ENCODE measurements at regions not wholly inside any gene's neighbourhood (a gene's known extent, or its start where the extent isn't known, plus 50 kb on each side); places are given as distances from the start of the nearest gene placed in this dataset.
"Not testable (repeated sequence)": the region's sequence is repeated elsewhere in the genome, so short reads cannot be mapped to it uniquely, and the experiment has no call there.

GRCh38 chr3:27805282-27805681 is 83.2 kb upstream of the EOMES start:
- WGBS (ENCODE audit: insufficient coverage): 100% methylated on average over 1 of the region's 2 CpGs
- Histone ChIP-seq H3K36me3 (replicated peaks in 1 of 2; ENCODE audit: control insufficient read depth in 1 of 2, insufficient read depth in 2 of 2, low read length in 2 of 2) (no peaks in the 10 kb centered on the region), H3K4me3 (replicated peaks in 1 of 3; ENCODE audit: low read depth in 2 of 3, low read length in 3 of 3) (no peak overlapping the region), H3K9ac (ENCODE audit: insufficient read depth, low read length, poor library complexity, severe bottlenecking) (no peak overlapping the region), H3K9me3 (replicated peaks in 1 of 2; ENCODE audit: control insufficient read depth in 1 of 2, insufficient read depth in 1 of 2, low read length in 2 of 2) (no peaks in the 10 kb centered on the region), H3K27me3 (ENCODE audit: control insufficient read depth in 2 of 2, insufficient read depth in 2 of 2, low read length in 2 of 2) (no peaks in the 10 kb centered on the region), H4K20me1 (ENCODE audit: insufficient read depth, low read length) (no peaks in the 10 kb centered on the region), H3K79me2 (ENCODE audit: insufficient read depth, low read length) (no peaks in the 10 kb centered on the region), H3K4me1 (ENCODE audit: control insufficient read depth in 1 of 2, insufficient read depth in 2 of 2, low read length in 2 of 2) (no peaks in the 10 kb centered on the region), H3K27ac (ENCODE audit: low read depth in 1 of 2, low read length in 2 of 2) (no peak overlapping the region), H3K4me2 (replicated peaks; ENCODE audit: extremely low read depth, low read length, poor library complexity, severe bottlenecking) (no peak overlapping the region), H2AFZ (ENCODE audit: insufficient read depth, low read depth, low read length, poor library complexity, severe bottlenecking) (no peak overlapping the region)
- no peak for DNase-seq
- no peaks in the 10 kb centered on the region for H3K36me3 Mint-ChIP-seq
- H3K4me1 Mint-ChIP-seq: no peaks in the 10 kb centered on the region
- H3K9me3 Mint-ChIP-seq: peaks cover 0 to 8% (median 0%) of the 10 kb centered on the region in 7 donors
- TF ChIP-seq, protein P1, sequence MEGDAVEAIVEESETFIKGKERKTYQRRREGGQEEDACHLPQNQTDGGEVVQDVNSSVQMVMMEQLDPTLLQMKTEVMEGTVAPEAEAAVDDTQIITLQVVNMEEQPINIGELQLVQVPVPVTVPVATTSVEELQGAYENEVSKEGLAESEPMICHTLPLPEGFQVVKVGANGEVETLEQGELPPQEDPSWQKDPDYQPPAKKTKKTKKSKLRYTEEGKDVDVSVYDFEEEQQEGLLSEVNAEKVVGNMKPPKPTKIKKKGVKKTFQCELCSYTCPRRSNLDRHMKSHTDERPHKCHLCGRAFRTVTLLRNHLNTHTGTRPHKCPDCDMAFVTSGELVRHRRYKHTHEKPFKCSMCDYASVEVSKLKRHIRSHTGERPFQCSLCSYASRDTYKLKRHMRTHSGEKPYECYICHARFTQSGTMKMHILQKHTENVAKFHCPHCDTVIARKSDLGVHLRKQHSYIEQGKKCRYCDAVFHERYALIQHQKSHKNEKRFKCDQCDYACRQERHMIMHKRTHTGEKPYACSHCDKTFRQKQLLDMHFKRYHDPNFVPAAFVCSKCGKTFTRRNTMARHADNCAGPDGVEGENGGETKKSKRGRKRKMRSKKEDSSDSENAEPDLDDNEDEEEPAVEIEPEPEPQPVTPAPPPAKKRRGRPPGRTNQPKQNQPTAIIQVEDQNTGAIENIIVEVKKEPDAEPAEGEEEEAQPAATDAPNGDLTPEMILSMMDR (IDR thresholded peaks at IDR 0.05): no peak
- intact Hi-C loops (cut with micrococcal nuclease): no loop called here
- no peak overlapping the region for H3K4me3 Mint-ChIP-seq
- peaks cover 0 to 3% (median 0%) of the 10 kb centered on the region in 3 donors for H3K27me3 Mint-ChIP-seq (ENCODE audit: low read depth in 3 of 3)
- no peak overlapping the region for H3K27ac Mint-ChIP-seq

- no peak for DNase-seq
- Mint-ChIP-seq H3K27ac (no peak overlapping the region), H3K9me3 (peaks cover 0 to 5% (median 0%) of the 10 kb centered on the region in 7 donors), H3K27me3 (ENCODE audit: low read depth in 3 of 3) (peaks cover 0 to 1% (median 0%) of the 10 kb centered on the region in 3 donors), H3K36me3 (no peaks in the 10 kb centered on the region), H3K4me1 (no peaks in the 10 kb centered on the region), H3K4me3 (no peak overlapping the region)
- H2AFZ ChIP-seq (ENCODE audit: insufficient read depth, low read depth, low read length, poor library complexity, severe bottlenecking): no peak overlapping the region
- H3K4me1 ChIP-seq (ENCODE audit: control insufficient read depth in 1 of 2, insufficient read depth in 2 of 2, low read length in 2 of 2): no peaks in the 10 kb centered on the region
- no peak overlapping the region for H3K9ac ChIP-seq (ENCODE audit: insufficient read depth, low read length, poor library complexity, severe bottlenecking)
- H3K27me3 ChIP-seq (ENCODE audit: control insufficient read depth in 2 of 2, insufficient read depth in 2 of 2, low read length in 2 of 2): no peaks in the 10 kb centered on the region
- 80% methylated on average over 1 of the region's 1 CpG for WGBS (ENCODE audit: insufficient coverage)
- no peaks in the 10 kb centered on the region for H3K9me3 ChIP-seq (replicated peaks in 1 of 2; ENCODE audit: control insufficient read depth in 1 of 2, insufficient read depth in 1 of 2, low read length in 2 of 2)
- H4K20me1 ChIP-seq (ENCODE audit: insufficient read depth, low read length): no peaks in the 10 kb centered on the region
- intact Hi-C loops (cut with micrococcal nuclease): no loop called here
- H3K4me3 ChIP-seq (replicated peaks in 1 of 3; ENCODE audit: low read depth in 2 of 3, low read length in 3 of 3): no peak overlapping the region
- no peaks in the 10 kb centered on the region for H3K36me3 ChIP-seq (replicated peaks in 1 of 2; ENCODE audit: control insufficient read depth in 1 of 2, insufficient read depth in 2 of 2, low read length in 2 of 2)
- TF ChIP-seq, protein P1 (IDR thresholded peaks at IDR 0.05): no peak
- no peaks in the 10 kb centered on the region for H3K79me2 ChIP-seq (ENCODE audit: insufficient read depth, low read length)
- H3K27ac ChIP-seq (ENCODE audit: low read depth in 1 of 2, low read length in 2 of 2): no peak overlapping the region
- no peak overlapping the region for H3K4me2 ChIP-seq (replicated peaks; ENCODE audit: extremely low read depth, low read length, poor library complexity, severe bottlenecking)
Observed at GRCh38 chr3:27813255-27813654, 91.1 kb upstream of the EOMES start.

- H4K20me1 ChIP-seq (ENCODE audit: insufficient read depth, low read length); H3K79me2 ChIP-seq (ENCODE audit: insufficient read depth, low read length); H3K27ac Mint-ChIP-seq; H3K4me3 Mint-ChIP-seq; H3K27me3 Mint-ChIP-seq (ENCODE audit: low read depth in 3 of 3); H3K36me3 ChIP-seq (replicated peaks in 1 of 2; ENCODE audit: control insufficient read depth in 1 of 2, insufficient read depth in 2 of 2, low read length in 2 of 2); H2AFZ ChIP-seq (ENCODE audit: insufficient read depth, low read depth, low read length, poor library complexity, severe bottlenecking); H3K9me3 ChIP-seq (replicated peaks in 1 of 2; ENCODE audit: control insufficient read depth in 1 of 2, insufficient read depth in 1 of 2, low read length in 2 of 2); H3K4me1 ChIP-seq (ENCODE audit: control insufficient read depth in 1 of 2, insufficient read depth in 2 of 2, low read length in 2 of 2); H3K4me2 ChIP-seq (replicated peaks; ENCODE audit: extremely low read depth, low read length, poor library complexity, severe bottlenecking); DNase-seq; H3K36me3 Mint-ChIP-seq; H3K27me3 ChIP-seq (ENCODE audit: control insufficient read depth in 2 of 2, insufficient read depth in 2 of 2, low read length in 2 of 2); H3K4me3 ChIP-seq (replicated peaks in 1 of 3; ENCODE audit: low read depth in 2 of 3, low read length in 3 of 3); intact Hi-C loops (cut with micrococcal nuclease); H3K9ac ChIP-seq (ENCODE audit: insufficient read depth, low read length, poor library complexity, severe bottlenecking); H3K4me1 Mint-ChIP-seq; H3K27ac ChIP-seq (ENCODE audit: low read depth in 1 of 2, low read length in 2 of 2): not testable (repeated sequence)
- WGBS (ENCODE audit: insufficient coverage): 100% methylated on average over 4 of the region's 23 CpGs
- H3K9me3 Mint-ChIP-seq: peaks cover 3 to 13% (median 5%) of the 10 kb centered on the region in 7 donors
Observed at GRCh38 chr3:27821609-27822008, 99.5 kb upstream of the EOMES start.
